SK-N-SH treated with all-trans-retinoic acid at 6 μM for 48 hours (cell line): ENCODE measurements at regions not wholly inside any gene's neighbourhood (a gene's known extent, or its start where the extent isn't known, plus 50 kb on each side); places are given as distances from the start of the nearest gene placed in this dataset.

Source experiments
- ATAC-seq: fragments of 200-7000 bp; cut with Tn5 transposase; 3 replicates; pipeline ENCODE4 v1.9.1; 2020; ENCODE audit warnings: mild to moderate bottlenecking, moderate library complexity
- ARNTL ChIP-seq: fragments of 450-650 bp; formaldehyde crosslinking; IDR thresholded peaks from 2 replicates; pipeline ENCODE4 v1.5.0; 2020; ENCODE audit warnings: low read depth, mild to moderate bottlenecking, moderate library complexity, borderline replicate concordance
- BACH2 ChIP-seq: fragments of 250-450 bp; sonication (Bioruptor Pico); IDR thresholded peaks from 2 replicates; pipeline ENCODE4 v1.9.0; 2021; ENCODE audit warnings: mild to moderate bottlenecking, borderline replicate concordance
- CSDC2 ChIP-seq: fragments of 250-450 bp; sonication (Bioruptor Pico); IDR thresholded peaks from 2 replicates; pipeline ENCODE4 v1.5.0; 2020; ENCODE audit warnings: mild to moderate bottlenecking, moderate library complexity
- ESRRG ChIP-seq: fragments of 250-450 bp; sonication (Bioruptor Pico); IDR thresholded peaks from 2 replicates; pipeline ENCODE4 v1.6.1; 2021; ENCODE audit warnings: mild to moderate bottlenecking
- GLIS3 ChIP-seq: fragments of 250-450 bp; sonication (Bioruptor Pico); IDR thresholded peaks from 2 replicates; pipeline ENCODE4 v1.5.0; 2020; ENCODE audit warnings: mild to moderate bottlenecking, moderate library complexity
- ISL1 ChIP-seq: fragments of 250-450 bp; sonication (Bioruptor Pico); IDR thresholded peaks from 2 replicates; pipeline ENCODE4 v2.1.2; 2022; ENCODE audit warnings: mild to moderate bottlenecking, moderate library complexity
- PPARA ChIP-seq: fragments of 250-450 bp; sonication (Bioruptor Pico); IDR thresholded peaks from 2 replicates; pipeline ENCODE4 v1.5.0; 2020; ENCODE audit warnings: mild to moderate bottlenecking, borderline replicate concordance
- RARB ChIP-seq: fragments of 250-450 bp; sonication (Bioruptor Pico); IDR thresholded peaks from 2 replicates; pipeline ENCODE4 v1.8.0; 2021; ENCODE audit warnings: mild to moderate bottlenecking, moderate library complexity
- SNAI2 ChIP-seq: fragments of 250-450 bp; sonication (Bioruptor Pico); IDR thresholded peaks from 2 replicates; pipeline ENCODE4 v1.5.0; 2020; ENCODE audit warnings: mild to moderate bottlenecking, moderate library complexity
- TCF4 ChIP-seq: fragments of 250-450 bp; sonication (Bioruptor Pico); IDR thresholded peaks from 2 replicates; pipeline ENCODE4 v1.8.0; 2021; ENCODE audit warnings: mild to moderate bottlenecking, moderate library complexity, borderline replicate concordance
- TOX ChIP-seq: fragments of 250-450 bp; sonication (Bioruptor Pico); IDR thresholded peaks from 2 replicates; pipeline ENCODE4 v1.8.0; 2021; ENCODE audit warnings: mild to moderate bottlenecking, moderate library complexity, borderline replicate concordance
- ZC3H10 ChIP-seq: fragments of 250-450 bp; sonication (Bioruptor Pico); IDR thresholded peaks from 2 replicates; pipeline ENCODE4 v1.5.1; 2021; ENCODE audit warnings: mild to moderate bottlenecking, moderate library complexity
- ZFP3 ChIP-seq: fragments of 250-450 bp; sonication (Bioruptor Pico); IDR thresholded peaks from 2 replicates; pipeline ENCODE4 v1.5.0; 2020; ENCODE audit warnings: mild to moderate bottlenecking, moderate library complexity
- ZFP30 ChIP-seq: fragments of 450-650 bp; formaldehyde crosslinking; IDR thresholded peaks from 2 replicates; pipeline ENCODE4 v1.5.0; 2022; ENCODE audit warnings: mild to moderate bottlenecking, moderate library complexity
- ZNF565 ChIP-seq: fragments of 450-650 bp; formaldehyde crosslinking; conservative IDR thresholded peaks from 2 replicates; pipeline ENCODE4 v1.5.0; 2020; ENCODE audit warnings: low read depth, mild to moderate bottlenecking, moderate library complexity
- ZNF70 ChIP-seq: fragments of 450-650 bp; formaldehyde crosslinking; IDR thresholded peaks from 2 replicates; pipeline ENCODE4 v1.5.0; 2020; ENCODE audit warnings: mild to moderate bottlenecking, moderate library complexity
- ZNF8 ChIP-seq: fragments of 450-650 bp; formaldehyde crosslinking; IDR thresholded peaks from 2 replicates; pipeline ENCODE4 v1.5.0; 2020; ENCODE audit warnings: mild to moderate bottlenecking, moderate library complexity
- TF ChIP-seq, protein P1 (sequence below): fragments of 250-450 bp; sonication (Bioruptor Pico); IDR thresholded peaks from 2 replicates; pipeline ENCODE4 v1.8.0; 2021; ENCODE audit warnings: low read depth, mild to moderate bottlenecking, moderate library complexity, borderline replicate concordance
- TF ChIP-seq, protein P2 (sequence below): fragments of 250-450 bp; sonication (Bioruptor Pico); IDR thresholded peaks from 2 replicates; pipeline ENCODE4 v1.5.0; 2020; ENCODE audit warnings: mild to moderate bottlenecking, moderate library complexity
- TF ChIP-seq, protein P3 (sequence below): fragments of 250-450 bp; sonication (Bioruptor Pico); IDR thresholded peaks from 2 replicates; pipeline ENCODE4 v1.8.0; 2020; ENCODE audit warnings: mild to moderate bottlenecking, moderate library complexity, borderline replicate concordance
- TF ChIP-seq, protein P4 (sequence below): fragments of 250-450 bp; sonication (Bioruptor Pico); IDR thresholded peaks from 2 replicates; pipeline ENCODE4 v1.5.1; 2020; ENCODE audit warnings: low read depth, mild to moderate bottlenecking, moderate library complexity

DNA sequence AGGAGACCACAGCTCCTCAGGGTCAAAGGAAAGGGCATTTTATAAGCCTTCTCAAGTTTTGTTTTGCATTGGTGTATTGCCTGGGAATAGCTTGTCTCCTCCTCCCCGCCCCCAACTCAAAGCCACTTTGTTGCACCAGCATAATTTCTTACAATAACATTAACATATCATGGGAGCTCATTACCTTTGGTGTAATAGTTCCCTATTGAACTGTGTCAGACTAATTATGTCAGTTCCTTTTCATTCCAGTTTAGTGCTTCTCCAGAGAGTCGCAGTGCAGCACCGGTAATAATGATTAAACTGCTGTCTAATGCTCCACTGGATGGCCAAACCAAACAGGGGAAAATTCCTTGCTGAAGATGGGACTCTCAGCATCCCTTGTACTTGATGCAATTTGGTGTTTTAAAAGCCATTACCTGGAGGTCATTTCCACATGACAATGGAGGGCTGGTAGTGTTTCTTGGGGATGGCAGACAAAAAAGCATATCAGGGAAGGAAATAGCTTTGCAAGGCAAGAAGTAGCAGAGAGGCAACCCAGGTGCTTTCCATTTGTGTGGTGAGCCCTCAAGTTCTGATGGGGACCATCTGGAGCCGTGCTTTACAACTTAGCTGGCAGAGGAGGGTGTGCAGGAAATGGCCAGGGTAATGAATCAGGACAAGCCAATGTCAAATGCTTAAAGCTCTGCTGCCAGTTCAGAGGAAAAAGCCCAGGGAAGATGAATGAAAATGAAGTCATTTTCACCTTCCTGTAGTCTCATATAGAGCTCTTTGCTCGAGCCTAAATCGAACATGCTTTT, 91.5 kb upstream of the NLRP1 start:
- no peak for ATAC-seq
- TF ChIP-seq BACH2 (CRISPR knock-in tag) (no peak), ZNF8 (no peak), SNAI2 (CRISPR knock-in tag) (no peak), ESRRG (CRISPR knock-in tag) (no peak), ZFP30 (CRISPR knock-in tag) (no peak), TCF4 (CRISPR knock-in tag) (no peak), CSDC2 (CRISPR knock-in tag) (no peak), PPARA (CRISPR knock-in tag) (no peak), TOX (CRISPR knock-in tag) (no peak), GLIS3 (CRISPR knock-in tag) (no peak), ARNTL (no peak), ZNF565 (CRISPR knock-in tag) (no peak), RARB (CRISPR knock-in tag) (no peak), ISL1 (CRISPR knock-in tag) (no peak), ZNF70 (CRISPR knock-in tag) (no peak)
- TF ChIP-seq, protein P1, sequence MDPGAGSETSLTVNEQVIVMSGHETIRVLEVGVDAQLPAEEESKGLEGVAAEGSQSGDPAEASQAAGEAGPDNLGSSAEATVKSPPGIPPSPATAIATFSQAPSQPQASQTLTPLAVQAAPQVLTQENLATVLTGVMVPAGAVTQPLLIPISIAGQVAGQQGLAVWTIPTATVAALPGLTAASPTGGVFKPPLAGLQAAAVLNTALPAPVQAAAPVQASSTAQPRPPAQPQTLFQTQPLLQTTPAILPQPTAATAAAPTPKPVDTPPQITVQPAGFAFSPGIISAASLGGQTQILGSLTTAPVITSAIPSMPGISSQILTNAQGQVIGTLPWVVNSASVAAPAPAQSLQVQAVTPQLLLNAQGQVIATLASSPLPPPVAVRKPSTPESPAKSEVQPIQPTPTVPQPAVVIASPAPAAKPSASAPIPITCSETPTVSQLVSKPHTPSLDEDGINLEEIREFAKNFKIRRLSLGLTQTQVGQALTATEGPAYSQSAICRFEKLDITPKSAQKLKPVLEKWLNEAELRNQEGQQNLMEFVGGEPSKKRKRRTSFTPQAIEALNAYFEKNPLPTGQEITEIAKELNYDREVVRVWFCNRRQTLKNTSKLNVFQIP (CRISPR knock-in tag): no peak
- TF ChIP-seq, protein P2, sequence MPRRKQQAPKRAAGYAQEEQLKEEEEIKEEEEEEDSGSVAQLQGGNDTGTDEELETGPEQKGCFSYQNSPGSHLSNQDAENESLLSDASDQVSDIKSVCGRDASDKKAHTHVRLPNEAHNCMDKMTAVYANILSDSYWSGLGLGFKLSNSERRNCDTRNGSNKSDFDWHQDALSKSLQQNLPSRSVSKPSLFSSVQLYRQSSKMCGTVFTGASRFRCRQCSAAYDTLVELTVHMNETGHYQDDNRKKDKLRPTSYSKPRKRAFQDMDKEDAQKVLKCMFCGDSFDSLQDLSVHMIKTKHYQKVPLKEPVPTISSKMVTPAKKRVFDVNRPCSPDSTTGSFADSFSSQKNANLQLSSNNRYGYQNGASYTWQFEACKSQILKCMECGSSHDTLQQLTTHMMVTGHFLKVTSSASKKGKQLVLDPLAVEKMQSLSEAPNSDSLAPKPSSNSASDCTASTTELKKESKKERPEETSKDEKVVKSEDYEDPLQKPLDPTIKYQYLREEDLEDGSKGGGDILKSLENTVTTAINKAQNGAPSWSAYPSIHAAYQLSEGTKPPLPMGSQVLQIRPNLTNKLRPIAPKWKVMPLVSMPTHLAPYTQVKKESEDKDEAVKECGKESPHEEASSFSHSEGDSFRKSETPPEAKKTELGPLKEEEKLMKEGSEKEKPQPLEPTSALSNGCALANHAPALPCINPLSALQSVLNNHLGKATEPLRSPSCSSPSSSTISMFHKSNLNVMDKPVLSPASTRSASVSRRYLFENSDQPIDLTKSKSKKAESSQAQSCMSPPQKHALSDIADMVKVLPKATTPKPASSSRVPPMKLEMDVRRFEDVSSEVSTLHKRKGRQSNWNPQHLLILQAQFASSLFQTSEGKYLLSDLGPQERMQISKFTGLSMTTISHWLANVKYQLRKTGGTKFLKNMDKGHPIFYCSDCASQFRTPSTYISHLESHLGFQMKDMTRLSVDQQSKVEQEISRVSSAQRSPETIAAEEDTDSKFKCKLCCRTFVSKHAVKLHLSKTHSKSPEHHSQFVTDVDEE: no peak
- TF ChIP-seq, protein P3, sequence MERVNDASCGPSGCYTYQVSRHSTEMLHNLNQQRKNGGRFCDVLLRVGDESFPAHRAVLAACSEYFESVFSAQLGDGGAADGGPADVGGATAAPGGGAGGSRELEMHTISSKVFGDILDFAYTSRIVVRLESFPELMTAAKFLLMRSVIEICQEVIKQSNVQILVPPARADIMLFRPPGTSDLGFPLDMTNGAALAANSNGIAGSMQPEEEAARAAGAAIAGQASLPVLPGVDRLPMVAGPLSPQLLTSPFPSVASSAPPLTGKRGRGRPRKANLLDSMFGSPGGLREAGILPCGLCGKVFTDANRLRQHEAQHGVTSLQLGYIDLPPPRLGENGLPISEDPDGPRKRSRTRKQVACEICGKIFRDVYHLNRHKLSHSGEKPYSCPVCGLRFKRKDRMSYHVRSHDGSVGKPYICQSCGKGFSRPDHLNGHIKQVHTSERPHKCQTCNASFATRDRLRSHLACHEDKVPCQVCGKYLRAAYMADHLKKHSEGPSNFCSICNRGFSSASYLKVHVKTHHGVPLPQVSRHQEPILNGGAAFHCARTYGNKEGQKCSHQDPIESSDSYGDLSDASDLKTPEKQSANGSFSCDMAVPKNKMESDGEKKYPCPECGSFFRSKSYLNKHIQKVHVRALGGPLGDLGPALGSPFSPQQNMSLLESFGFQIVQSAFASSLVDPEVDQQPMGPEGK: no peak

DNA sequence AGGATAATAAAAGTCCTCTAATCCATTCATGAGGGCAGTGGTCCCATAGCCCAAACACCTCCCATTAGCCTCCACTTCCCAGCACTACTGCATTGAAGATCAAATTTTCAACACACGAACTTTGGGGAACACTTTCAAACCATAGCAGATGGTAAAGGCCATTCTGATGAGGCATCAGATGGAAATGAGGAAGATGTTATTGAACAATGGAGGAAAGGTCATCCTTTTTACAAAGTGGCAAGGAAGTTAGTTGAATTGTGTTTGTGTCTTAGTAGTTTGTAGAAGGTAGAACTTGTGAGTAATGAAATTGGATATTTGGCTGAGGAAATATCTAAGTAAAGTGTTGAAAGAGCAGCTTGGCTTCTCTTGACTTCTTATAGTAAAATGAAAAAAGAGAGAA, 93.3 kb upstream of the NLRP1 start:
- no peak for ATAC-seq
- no peak for TF ChIP-seq ESRRG (CRISPR knock-in tag)
- no peak for TF ChIP-seq ZFP30 (CRISPR knock-in tag)
- TF ChIP-seq, protein P3: no peak
- TF ChIP-seq, all 23 proteins: peak for 0

DNA sequence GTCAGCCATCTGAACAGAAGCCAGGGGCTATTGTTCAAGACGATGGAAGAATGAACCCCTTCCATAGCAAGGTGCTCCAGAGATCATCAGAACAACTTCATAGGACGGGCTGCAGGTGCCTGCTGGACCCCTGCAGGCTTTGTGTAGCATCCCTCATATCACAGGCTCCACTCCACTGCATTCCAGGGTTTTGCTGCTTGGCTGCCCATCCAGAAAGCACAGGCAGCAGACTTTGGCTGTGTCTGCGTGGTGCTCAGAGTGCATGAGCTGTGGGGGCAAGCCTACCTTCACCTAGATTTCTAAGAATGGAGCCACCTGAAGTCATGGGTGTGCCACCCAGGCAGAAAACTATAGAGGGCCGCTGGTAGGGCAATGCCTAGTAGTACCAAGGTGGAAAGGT, 93.9 kb upstream of the NLRP1 start:
- no peak for TF ChIP-seq ISL1 (CRISPR knock-in tag)
- TF ChIP-seq TOX (CRISPR knock-in tag): no peak
- no peak for TF ChIP-seq ZNF565 (CRISPR knock-in tag)
- TF ChIP-seq GLIS3 (CRISPR knock-in tag): no peak
- TF ChIP-seq ARNTL: no peak
- no peak for TF ChIP-seq PPARA (CRISPR knock-in tag)
- TF ChIP-seq, protein P2: no peak
- TF ChIP-seq SNAI2 (CRISPR knock-in tag): no peak
- no peak for TF ChIP-seq TCF4 (CRISPR knock-in tag)
- TF ChIP-seq ZFP30 (CRISPR knock-in tag): no peak
- TF ChIP-seq CSDC2 (CRISPR knock-in tag): no peak
- no peak for TF ChIP-seq BACH2 (CRISPR knock-in tag)
- TF ChIP-seq ZFP3: no peak
- no peak for TF ChIP-seq ZNF8
- no peak for TF ChIP-seq ZC3H10 (CRISPR knock-in tag)
- TF ChIP-seq, protein P4, sequence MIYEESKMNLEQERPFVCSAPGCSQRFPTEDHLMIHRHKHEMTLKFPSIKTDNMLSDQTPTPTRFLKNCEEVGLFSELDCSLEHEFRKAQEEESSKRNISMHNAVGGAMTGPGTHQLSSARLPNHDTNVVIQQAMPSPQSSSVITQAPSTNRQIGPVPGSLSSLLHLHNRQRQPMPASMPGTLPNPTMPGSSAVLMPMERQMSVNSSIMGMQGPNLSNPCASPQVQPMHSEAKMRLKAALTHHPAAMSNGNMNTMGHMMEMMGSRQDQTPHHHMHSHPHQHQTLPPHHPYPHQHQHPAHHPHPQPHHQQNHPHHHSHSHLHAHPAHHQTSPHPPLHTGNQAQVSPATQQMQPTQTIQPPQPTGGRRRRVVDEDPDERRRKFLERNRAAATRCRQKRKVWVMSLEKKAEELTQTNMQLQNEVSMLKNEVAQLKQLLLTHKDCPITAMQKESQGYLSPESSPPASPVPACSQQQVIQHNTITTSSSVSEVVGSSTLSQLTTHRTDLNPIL (CRISPR knock-in tag): no peak
- no peak for ATAC-seq
